Liver (tissue), 3 donors: ENCODE measurements at regions not wholly inside any gene's neighbourhood (a gene's known extent, or its start where the extent isn't known, plus 50 kb on each side); places are given as distances from the start of the nearest gene placed in this dataset.
A peak's percentile ranks its signal among the peaks of the same experiment; 100 is the strongest.

Experiments used
- HNF4A ChIP-seq, 2 donors: conservative IDR thresholded peaks; 2 replicates each; pipeline ENCODE4 v1.6.1; 2016; ENCODE audit warnings: antibody characterized with exemption in 2 of 2, mild to moderate bottlenecking in 2 of 2
- RAD21 ChIP-seq, 2 donors: IDR thresholded peaks; 2 replicates each; pipeline ENCODE4 v1.6.1; 2016; ENCODE audit warnings: antibody characterized with exemption in 2 of 2, mild to moderate bottlenecking in 2 of 2
- SP1 ChIP-seq: IDR thresholded peaks from 2 replicates; pipeline ENCODE4 v1.6.1; 2018; ENCODE audit warnings: antibody characterized with exemption, mild to moderate bottlenecking
- TAF1 ChIP-seq: conservative IDR thresholded peaks from 2 replicates; pipeline ENCODE4 v1.6.1; 2016; ENCODE audit warnings: antibody characterized with exemption, mild to moderate bottlenecking
- TF ChIP-seq, protein P1 (sequence below): IDR thresholded peaks from 2 replicates; pipeline ENCODE4 v1.6.1; 2016; ENCODE audit warnings: antibody characterized with exemption
- TF ChIP-seq, protein P2 (sequence below): fragments of 150-350 bp; IDR thresholded peaks from 2 replicates; pipeline ENCODE4 v1.5.1; 2017; ENCODE audit warnings: improper control_type of control experiment, low read depth, low read length; ENCODE audit not compliant: missing input control
- TF ChIP-seq, protein P3 (sequence below): IDR thresholded peaks from 2 replicates; pipeline ENCODE4 v1.6.1; 2016; ENCODE audit warnings: antibody characterized with exemption
- TF ChIP-seq, protein P4 (sequence below): IDR thresholded peaks from 2 replicates; pipeline ENCODE4 v1.6.1; 2016; ENCODE audit warnings: antibody characterized with exemption
- donor health status: healthy.
- donor health status: healthy.

DNA sequence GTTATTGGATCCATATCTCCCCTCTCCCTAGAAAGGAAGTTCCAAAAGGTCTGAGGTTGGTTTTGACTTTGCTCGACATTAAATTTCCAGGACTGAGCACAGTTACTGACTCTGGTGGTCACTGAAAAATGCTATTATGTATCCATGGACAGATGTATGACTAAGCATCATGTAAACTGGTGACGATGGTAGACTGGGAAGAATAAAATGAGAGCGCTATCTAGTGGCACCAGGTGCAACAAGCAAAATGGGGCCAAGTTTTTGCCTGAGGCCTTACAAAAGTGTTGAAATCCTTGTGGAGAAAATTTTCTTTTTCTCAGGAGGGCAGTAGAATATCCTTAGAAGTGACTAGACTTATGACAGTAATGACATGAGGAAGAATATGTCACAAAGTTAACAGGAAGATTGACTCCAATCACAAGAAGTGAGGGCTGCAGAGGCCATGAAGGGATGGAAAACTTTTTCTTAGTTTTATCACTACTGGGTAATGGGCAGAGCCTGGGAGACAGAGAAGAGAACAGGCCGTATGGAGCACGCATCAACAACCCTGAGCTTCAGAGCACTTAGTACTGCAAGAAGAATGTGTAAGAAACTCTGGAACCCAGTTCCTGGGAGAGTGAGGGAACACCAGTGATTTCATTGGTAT is 88.9 kb upstream of the ELOVL5 start:
- TF ChIP-seq, protein P1, sequence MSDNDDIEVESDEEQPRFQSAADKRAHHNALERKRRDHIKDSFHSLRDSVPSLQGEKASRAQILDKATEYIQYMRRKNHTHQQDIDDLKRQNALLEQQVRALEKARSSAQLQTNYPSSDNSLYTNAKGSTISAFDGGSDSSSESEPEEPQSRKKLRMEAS: no peak
- TF ChIP-seq, protein P2, sequence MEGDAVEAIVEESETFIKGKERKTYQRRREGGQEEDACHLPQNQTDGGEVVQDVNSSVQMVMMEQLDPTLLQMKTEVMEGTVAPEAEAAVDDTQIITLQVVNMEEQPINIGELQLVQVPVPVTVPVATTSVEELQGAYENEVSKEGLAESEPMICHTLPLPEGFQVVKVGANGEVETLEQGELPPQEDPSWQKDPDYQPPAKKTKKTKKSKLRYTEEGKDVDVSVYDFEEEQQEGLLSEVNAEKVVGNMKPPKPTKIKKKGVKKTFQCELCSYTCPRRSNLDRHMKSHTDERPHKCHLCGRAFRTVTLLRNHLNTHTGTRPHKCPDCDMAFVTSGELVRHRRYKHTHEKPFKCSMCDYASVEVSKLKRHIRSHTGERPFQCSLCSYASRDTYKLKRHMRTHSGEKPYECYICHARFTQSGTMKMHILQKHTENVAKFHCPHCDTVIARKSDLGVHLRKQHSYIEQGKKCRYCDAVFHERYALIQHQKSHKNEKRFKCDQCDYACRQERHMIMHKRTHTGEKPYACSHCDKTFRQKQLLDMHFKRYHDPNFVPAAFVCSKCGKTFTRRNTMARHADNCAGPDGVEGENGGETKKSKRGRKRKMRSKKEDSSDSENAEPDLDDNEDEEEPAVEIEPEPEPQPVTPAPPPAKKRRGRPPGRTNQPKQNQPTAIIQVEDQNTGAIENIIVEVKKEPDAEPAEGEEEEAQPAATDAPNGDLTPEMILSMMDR: peak; percentile 76
- peak; percentile 93 to 94 for TF ChIP-seq RAD21 (IDR thresholded peaks at IDR 0.05)
- TF ChIP-seq TAF1: no peak
- TF ChIP-seq, protein P3, sequence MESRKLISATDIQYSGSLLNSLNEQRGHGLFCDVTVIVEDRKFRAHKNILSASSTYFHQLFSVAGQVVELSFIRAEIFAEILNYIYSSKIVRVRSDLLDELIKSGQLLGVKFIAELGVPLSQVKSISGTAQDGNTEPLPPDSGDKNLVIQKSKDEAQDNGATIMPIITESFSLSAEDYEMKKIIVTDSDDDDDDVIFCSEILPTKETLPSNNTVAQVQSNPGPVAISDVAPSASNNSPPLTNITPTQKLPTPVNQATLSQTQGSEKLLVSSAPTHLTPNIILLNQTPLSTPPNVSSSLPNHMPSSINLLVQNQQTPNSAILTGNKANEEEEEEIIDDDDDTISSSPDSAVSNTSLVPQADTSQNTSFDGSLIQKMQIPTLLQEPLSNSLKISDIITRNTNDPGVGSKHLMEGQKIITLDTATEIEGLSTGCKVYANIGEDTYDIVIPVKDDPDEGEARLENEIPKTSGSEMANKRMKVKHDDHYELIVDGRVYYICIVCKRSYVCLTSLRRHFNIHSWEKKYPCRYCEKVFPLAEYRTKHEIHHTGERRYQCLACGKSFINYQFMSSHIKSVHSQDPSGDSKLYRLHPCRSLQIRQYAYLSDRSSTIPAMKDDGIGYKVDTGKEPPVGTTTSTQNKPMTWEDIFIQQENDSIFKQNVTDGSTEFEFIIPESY: no peak
- no peak for TF ChIP-seq HNF4A (conservative IDR thresholded peaks at IDR 0.05)
- TF ChIP-seq, protein P4, sequence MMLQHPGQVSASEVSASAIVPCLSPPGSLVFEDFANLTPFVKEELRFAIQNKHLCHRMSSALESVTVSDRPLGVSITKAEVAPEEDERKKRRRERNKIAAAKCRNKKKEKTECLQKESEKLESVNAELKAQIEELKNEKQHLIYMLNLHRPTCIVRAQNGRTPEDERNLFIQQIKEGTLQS: peak; percentile 38
- TF ChIP-seq SP1: no peak
